RWPE1 (cell line): ENCODE measurements at regions not wholly inside any gene's neighbourhood (a gene's known extent, or its start where the extent isn't known, plus 50 kb on each side); places are given as distances from the start of the nearest gene placed in this dataset.

Experiments used
- CTCF ChIA-PET: fragments of 350-600 bp; sonication (Branson Sonifier 250); formaldehyde crosslinking; extraction: SDS; loops from one replicate; lab custom pipeline; 2021; lab: Yijun Ruan, JAX
- POLR2A ChIA-PET: fragments of 400-600 bp; formaldehyde crosslinking; extraction: SDS; loops from one replicate; lab custom pipeline; 2020; ENCODE audit warnings: antibody characterized with exemption; ENCODE audit not compliant: low non-redundant PET; lab: Yijun Ruan, JAX
- DNase-seq: peaks from one replicate; pipeline ENCODE4 v3.0.0; 2012; ENCODE audit warnings: low spot score
- H3K27ac ChIP-seq: fragments of 450-650 bp; 2 replicates; pipeline ENCODE4 v1.5.1; 2017
- TF ChIP-seq, protein P1 (sequence below): fragments of 450-650 bp; conservative IDR thresholded peaks from 2 replicates; pipeline ENCODE4 v1.5.1; 2017; ENCODE audit warnings: low read depth, mild to moderate bottlenecking

DNA sequence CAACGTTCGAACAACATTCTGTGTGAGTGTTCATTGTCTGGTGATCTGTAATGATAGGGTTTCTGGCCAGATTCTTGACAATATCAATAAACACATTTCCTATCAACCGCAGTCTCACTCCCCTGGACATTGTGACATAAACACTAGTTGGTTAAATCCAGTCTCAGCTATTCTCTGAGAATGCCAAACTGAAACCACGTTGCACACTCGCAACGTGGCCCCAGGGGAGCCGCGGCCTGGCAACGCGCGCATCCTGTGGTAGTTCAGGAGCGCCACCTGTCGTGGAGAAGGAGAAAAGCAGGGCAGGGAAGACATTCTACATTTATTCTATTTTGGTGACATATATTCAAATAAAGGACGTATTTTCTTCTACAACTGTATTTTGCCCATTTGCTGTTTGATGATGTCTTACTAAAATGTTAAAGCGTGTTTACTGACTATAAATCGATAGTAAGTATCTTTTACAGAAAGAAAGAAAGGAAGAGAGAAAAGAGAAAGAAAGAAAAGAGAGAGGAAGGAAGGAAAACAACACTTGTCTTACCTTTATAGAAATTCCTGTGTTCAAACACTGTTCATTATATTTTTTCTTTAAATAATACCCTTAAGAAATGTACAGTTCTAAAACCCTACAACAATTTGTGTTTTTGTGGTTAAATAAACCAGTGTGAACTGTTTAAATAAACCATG is 738.3 kb upstream of the FRG1 start:
- TF ChIP-seq, protein P1, sequence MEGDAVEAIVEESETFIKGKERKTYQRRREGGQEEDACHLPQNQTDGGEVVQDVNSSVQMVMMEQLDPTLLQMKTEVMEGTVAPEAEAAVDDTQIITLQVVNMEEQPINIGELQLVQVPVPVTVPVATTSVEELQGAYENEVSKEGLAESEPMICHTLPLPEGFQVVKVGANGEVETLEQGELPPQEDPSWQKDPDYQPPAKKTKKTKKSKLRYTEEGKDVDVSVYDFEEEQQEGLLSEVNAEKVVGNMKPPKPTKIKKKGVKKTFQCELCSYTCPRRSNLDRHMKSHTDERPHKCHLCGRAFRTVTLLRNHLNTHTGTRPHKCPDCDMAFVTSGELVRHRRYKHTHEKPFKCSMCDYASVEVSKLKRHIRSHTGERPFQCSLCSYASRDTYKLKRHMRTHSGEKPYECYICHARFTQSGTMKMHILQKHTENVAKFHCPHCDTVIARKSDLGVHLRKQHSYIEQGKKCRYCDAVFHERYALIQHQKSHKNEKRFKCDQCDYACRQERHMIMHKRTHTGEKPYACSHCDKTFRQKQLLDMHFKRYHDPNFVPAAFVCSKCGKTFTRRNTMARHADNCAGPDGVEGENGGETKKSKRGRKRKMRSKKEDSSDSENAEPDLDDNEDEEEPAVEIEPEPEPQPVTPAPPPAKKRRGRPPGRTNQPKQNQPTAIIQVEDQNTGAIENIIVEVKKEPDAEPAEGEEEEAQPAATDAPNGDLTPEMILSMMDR = peak; percentile 94
- CTCF ChIA-PET = interaction anchor here (0.6 to 1.8 kb wide), 12 partner anchors 9 to 1558 kb away, joined by 3 to 5 read pairs (median 3); no protein-coding TSS in a partner anchor
- H3K27ac ChIP-seq = no peak overlapping the region
- DNase-seq = peak; percentile 64
- POLR2A ChIA-PET = no interaction called here

DNA sequence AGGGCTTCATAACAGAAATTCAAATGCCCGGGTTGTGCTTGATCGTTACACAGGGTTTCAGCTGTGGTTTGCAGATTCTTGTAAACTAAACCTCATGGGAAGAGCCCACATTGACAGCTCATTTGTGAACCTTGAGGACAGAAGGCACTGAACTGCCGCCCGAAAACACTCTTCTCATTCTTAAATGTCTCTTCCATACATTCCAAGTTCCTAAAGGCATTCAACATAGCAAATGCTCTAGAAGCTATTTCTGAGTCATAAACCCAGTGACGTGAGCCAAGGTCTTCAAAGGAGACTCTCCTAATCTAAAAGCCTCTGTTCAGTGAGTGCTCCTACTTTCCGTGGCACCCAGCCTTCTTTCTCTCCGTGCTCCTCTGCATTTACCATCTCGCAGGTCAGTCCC is 737.8 kb upstream of the FRG1 start:
- peak; percentile 5 for DNase-seq
- H3K27ac ChIP-seq = no peak overlapping the region
- TF ChIP-seq, protein P1 = no peak
- ChIA-PET CTCF (interaction anchor here (0.7 to 1.8 kb wide), 4 partner anchors 15 to 729 kb away, joined by 3 to 5 read pairs (median 4); no protein-coding TSS in a partner anchor), POLR2A (no interaction called here)

DNA sequence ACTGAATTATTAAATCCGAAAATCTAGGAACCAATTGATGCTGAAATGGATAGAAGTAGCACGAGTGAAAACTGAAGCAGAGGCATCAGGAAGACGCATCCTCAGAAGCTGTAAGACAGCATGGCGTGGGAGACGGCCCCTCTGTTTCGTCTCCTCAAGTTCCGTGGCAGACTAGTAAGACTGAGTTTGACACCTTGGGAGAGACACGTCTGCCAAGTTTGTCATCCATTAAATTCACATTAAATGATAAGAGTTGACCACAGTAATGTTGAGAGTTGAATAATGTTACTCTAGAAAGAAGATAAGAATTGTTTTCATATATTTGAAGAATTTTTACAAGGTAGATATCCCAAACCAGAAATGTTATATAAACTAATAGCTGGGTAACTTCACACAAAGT is 736.1 kb upstream of the FRG1 start:
- no peak overlapping the region for H3K27ac ChIP-seq
- ChIA-PET CTCF (interaction anchor here (0.5 kb wide), 1 partner anchor 905 kb away, joined by 3 read pairs; no protein-coding TSS in a partner anchor), POLR2A (no interaction called here)
- TF ChIP-seq, protein P1 = no peak
- no peak for DNase-seq

DNA sequence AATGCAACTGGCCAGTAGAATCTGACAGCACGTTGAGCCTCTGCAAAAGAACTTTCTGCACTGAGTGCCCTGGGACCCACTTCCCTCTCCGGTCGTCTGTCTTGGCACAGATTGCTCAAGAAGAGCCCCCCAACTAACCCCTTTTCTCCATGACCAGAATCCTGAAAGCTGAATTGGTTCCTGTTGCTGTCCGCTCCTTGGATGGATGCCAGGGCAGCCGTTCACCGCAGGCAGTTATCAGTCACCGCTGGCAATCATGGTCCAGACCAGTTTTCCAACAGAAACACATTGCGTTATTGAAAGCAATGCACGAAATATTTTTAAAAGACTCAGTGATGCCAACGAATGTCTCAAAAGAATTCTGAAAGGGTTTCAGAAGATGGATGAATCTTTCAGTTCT is 733.7 kb upstream of the FRG1 start:
- no peak overlapping the region for H3K27ac ChIP-seq
- ChIA-PET CTCF (no interaction called here), POLR2A (no interaction called here)
- TF ChIP-seq, protein P1 = no peak
- no peak for DNase-seq

DNA sequence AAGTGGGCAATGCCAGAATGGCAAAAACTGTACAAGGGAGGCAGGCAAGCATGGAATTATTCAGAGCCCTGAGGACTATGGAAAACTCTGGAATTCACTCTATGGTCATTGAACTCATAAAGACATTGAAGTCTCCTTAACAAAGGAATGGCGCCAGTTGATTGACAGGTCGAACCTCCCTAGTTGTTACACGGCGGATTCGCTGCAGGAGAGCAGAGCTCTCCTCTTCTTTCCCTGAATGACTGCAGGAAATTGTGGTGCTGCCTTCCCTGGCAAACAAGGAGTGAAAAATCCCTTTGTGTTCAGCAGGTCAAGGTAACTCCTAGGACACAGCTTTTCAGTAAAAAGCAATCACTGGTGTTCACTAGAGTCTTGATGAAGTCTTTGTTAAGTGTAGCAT is 732.8 kb upstream of the FRG1 start:
- no peak overlapping the region for H3K27ac ChIP-seq
- ChIA-PET CTCF (interaction anchor here (0.6 kb wide), 1 partner anchor 24 kb away, joined by 3 read pairs; no protein-coding TSS in a partner anchor), POLR2A (no interaction called here)
- TF ChIP-seq, protein P1 = no peak
- DNase-seq = no peak

DNA sequence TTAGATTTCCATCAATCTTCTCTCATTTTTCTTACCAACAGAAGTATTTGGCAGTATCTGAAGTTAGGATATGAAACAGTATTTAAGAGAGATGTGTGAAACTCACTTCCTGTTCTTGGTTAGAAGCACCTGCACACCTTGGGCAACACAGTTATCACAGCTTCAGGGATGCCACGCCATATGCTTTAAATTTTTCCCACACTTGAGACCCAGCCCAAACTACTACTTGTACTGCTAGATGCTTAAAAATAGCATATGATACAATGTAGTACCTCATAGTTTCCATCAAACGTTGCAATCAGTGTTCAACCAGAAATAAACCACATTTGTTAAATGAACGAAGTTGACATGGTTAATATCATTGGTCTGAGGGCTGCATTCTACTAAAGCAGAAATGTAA is 725.1 kb upstream of the FRG1 start:
- H3K27ac ChIP-seq = no peak overlapping the region
- ChIA-PET POLR2A (no interaction called here), CTCF (no interaction called here)
- no peak for DNase-seq
- TF ChIP-seq, protein P1 = no peak
